GM19438 (cell line): ENCODE measurements at regions not wholly inside any gene's neighbourhood (a gene's known extent, or its start where the extent isn't known, plus 50 kb on each side); places are given as distances from the start of the nearest gene placed in this dataset.

Experiments used
- ATAC-seq: cut with Tn5 transposase; IDR thresholded peaks from one replicate; pipeline ENCODE4 v1.9.1; 2021; ENCODE audit warnings: low read depth; ENCODE audit not compliant: unreplicated experiment

DNA sequence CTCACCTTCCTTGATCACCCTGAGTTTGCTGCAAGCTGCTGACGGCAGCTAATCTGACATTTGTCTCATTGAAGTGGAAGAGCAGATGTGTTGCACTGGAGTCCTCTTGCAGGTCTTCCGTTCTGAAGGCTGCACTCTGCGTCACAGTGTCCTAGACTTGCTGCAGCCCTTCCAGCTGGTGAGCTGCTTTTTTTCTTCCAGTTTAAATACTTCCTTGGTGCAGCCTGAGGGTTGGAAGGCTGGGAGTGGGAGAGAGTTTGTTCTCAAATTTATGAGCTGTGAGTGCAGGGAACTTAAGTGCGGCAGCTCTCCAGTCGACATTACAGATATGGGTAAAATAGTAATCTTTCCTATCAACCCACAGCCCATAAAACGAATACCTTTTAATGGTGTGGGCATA lies 303.6 kb upstream of the FAT1 start:
- no peak for ATAC-seq

DNA sequence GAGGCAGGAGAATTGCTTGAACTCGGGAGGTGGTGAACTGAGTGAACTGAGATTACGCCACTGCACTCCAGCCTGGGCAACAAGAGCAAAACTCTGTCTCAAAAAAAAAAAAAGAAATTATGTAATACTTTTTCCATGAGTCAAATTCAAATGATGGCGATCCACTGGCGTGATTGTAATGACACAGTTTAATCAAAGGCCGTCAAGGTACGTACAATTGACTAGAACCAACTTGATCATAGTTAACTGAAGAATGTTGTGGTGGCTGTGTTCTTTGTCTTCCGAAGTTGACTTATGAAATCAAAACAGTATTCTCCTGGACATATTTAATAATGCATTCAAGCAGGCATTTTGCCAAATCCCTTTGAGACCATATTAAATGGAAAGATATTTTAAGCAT lies 318.6 kb upstream of the FAT1 start:
- no peak for ATAC-seq

DNA sequence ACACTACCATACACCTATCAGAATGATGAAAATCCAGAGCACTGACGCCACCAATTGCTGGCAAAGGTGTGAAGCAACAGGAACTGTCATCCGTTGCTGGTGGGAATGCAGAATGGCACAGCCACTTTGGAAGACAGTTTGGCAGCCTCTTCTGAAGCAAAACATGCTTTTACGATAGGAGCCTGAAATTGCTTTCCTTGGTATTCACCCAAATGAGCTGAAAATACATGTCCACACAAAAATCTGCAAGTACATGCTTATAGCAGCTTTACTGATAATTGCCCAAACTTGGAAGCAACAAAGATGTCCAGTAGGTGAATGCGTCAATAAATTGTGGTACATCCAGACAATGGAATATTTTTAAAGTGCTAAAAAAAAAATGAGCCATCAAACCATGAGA lies 322.8 kb upstream of the FAT1 start:
- ATAC-seq = no peak

DNA sequence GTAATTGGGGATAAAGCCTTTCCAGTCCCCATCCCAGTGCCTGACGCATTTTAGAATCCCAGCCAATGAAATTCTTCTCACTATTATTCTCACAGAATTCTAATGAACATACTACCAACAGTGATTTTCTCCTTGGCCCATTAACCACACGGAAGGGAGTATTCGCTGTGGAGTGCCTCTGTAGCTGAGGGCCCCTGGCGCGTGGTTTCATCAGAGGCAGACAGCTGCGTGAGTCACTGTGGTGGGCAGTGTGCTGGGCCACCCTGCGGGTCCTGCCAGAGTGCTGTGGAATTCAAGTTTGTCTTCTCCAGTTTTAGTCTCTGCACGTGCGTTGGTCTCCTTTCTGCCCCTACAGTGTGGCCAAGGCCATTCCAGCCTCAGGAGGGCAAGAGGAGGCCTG lies 335.4 kb upstream of the FAT1 start:
- ATAC-seq = no peak

DNA sequence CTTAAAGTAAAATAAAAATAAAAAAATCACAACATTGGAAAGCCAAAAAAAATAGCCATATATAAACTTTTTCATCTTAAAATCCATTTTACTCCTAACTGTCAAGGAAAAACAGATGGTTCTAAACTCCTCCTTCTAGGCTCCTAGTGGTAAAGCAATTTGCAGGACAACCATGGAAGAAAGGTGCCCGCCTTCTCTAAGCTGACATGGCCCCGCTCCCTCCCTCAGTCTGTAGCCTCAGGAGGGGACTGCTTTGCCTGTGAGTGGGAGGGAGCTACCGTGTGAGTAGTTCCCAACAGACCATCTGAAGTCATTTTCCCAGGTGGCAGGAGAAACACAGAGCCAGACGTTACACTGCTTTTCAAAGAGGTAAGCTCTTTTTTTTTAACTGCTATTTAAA lies 336.2 kb upstream of the FAT1 start:
- no peak for ATAC-seq

DNA sequence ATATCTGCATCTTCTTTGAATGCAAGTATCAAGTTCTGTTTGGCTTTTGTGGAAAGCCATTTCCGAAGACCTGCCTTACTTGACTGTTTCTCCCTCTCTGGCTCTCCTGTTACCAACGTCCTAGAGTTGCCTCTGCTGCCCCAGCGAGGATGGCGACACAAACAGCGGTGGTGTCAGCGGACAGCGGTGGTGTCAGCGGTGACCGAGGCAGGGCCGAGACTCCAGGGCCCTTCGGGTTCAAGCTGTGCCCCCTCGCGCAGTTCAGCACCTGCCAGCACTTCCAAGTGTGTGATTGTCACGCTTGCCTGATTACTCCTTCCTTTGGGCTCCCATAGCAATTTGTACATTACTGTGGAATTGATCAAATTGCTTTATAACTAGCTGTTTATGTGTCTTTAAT lies 336.9 kb upstream of the FAT1 start:
- no peak for ATAC-seq

DNA sequence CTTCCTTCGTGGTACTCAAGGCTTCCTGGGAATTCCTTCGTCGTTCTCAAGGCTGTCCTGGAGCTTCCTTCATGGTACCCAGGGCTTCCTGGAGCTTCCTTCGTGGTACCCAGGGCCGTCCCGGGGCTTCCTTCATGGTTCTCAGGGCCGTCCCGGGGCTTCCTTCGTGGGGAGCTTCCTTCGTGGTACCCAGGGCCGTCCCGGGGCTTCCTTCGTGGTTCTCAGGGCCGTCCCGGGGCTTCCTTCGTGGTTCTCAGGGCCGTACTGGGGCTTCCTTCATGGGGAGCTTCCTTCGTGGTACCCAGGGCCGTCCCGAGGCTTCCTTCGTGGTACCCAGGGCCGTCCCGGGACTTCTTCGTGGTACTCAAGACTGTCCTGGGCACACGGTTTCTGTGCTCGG lies 339.6 kb upstream of the FAT1 start:
- no peak for ATAC-seq

DNA sequence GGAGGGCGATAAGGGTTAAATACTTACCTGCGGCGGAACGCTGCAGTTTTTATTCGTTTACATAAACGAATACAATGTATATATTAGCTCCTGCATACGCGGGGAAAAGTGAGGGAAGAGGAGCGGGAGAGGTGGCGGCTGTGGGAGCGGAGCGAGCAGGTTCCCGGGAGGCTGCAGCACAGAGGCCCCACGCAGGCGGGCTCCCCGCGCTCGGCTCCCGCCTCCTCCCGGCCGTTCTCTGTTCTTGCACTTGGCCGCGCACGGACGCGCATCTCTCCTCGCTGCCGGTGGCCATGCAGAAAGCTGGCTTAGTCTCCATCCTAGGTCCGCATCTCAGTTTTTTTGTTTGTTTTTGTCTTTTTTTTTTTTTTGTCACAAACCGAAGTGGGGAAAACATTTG lies 340.4 kb upstream of the FAT1 start:
- ATAC-seq = no peak

DNA sequence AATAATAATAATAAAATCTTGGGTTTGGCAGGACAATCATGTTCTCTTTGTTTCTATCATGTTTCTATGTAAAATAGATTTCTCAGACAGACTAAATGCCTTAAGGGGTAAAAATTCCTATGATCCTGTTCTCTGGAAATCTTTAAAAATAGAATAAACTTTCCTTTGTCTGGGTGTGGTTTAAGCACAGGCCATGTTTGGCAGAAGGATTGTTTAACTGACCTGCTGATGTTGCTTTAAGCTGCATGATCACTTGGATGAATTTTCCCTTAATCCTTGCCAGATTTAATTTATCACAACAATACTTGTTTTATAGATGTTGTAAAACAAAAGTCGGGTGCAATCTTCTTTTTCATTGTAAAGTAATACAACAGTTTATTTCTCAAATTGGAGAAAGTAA lies 341.7 kb upstream of the FAT1 start:
- no peak for ATAC-seq

DNA sequence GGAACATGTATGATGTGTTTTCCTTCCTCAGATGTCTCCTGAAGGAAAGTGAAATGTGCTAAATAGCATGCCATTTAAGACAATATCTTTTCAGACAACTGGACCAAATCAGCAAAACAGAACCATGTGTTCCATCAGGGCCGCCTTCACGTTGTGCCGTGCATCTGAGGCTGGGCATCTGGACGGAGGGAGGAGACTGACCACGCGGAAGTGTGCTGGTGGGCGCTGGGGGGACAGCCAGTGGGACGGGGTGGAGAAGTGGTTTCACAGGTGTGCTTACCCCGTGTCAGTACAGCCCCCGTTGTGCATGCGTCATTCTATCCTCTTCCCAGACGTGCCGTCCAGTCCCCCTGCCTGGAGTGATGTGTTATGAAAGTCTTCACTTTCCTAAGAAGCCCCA lies 342.1 kb upstream of the FAT1 start:
- no peak for ATAC-seq

DNA sequence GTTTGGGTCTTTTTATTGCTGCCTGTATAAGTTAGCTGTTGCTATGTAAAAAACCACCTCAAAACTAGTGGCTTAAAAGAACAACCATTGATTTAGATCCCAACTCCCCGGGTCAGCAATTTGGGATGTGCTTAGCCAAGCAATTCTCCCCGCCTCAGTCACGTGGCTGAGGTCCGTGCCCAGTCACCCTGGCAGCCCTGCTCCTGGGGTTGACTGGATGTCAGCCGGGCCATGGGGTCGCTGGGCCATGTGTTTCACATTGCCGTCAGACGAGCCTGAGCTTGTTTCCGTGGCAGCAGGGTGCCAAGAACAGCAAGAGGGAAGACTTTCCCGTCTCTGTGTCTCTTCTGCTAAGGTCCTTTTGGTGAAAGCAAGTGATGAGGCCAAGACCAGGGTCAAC lies 345.7 kb upstream of the FAT1 start:
- ATAC-seq = no peak

DNA sequence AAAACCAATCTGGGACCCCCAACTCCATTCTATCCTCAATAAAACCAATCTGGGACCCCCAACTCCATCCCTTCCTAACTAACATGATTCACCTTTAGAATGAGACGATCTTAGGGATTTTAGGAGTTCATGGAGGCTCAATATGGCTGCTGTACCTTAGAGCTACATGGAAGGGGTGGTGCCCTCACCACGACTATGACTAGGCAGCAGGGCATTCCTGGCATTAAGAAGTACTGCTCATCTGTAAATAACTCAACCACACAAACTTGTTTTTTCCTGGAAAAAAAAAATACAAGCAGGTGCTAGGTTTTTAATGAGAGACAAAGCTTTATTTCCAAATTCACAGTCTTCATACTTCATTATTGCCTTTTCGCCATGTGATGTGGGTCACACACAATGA lies 346.5 kb upstream of the FAT1 start:
- no peak for ATAC-seq

DNA sequence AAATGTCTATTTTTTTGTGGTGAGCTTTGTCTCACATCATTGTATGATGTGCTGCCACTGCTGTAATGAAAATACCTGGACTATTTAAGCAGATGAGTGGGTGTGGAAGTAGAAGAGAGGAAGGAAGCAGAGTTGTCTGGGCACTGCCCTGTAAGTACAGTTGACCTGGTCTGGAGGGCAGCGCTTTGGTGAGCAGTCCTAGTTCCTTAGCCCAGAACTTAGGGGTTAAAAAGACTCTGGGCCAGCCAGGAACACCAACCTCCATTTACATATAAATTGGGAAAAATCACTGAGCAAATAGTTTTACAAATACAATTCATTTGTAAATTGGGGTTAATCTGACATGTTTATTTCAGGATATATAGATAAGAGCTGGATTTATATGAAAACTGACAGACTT lies 347.1 kb upstream of the FAT1 start:
- ATAC-seq = no peak

DNA sequence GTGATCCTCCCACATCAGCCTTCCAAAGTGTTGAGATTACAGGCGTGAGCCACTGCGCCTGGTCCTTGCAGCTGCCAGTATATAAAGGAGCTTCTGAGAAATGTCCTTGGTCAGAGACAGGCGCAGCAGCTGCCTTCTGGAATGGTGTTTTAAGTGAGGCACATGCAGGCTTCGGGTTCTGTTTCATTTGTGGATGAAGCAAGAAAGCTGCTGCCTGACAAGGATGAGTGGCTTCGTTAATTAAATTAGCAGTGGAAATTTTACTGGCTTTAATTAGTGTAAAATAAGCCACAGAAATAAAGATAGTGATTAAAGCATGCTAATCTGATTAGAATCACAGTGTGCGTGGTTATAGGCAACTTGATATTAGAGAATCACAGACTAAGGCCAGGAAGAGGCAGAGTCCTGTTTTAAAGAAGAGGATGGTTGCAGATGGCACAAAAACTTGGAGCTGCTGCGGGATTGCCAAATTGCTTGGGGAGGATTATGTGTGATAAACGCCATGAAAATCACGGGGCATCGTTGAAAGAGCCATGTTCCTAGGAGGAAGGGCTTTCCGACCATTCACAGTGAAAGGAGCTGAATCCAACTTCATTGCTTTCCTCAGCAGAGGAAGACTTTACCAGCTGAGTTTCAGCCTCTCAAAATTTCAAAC lies 348.4 kb upstream of the FAT1 start:
- ATAC-seq = no peak

DNA sequence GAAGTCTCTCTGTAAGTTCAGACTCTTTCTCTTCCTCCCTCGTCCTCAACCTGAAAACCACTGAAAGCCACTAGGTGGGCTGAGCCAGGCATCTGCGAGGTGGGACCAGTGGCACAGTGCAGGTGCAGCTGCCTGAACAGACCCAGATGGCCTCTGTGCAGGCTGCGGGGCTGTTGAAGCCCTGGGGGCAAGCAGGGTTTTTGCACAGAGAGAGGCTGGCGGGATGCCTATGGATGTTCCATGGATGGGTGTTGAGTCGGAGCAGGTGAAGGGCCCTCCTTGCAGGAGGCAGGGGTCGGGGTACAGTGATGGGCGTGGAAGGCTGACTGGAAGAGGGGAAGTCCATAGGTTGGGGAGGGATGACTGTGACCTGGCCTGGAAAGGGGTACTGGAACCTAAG lies 350.2 kb upstream of the FAT1 start:
- ATAC-seq = no peak

DNA sequence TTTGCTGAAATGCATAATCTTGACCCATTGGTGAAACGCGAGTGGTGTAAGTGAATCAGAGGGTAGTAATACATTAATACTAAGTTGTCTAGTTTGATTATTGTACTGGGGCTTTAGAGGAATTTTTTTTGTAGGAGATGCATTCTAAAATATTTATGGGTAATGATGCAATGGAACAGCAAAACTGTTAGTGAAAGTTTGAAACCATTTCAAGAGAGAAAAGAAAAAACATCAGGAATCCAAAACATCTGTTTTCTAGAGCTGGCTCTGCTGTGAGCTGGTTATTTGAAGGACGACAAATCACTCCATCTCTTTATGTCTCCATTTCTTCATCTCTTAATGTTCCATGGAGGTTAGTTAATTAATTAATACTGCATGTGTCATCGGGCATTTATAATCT lies 351.9 kb upstream of the FAT1 start:
- no peak for ATAC-seq

DNA sequence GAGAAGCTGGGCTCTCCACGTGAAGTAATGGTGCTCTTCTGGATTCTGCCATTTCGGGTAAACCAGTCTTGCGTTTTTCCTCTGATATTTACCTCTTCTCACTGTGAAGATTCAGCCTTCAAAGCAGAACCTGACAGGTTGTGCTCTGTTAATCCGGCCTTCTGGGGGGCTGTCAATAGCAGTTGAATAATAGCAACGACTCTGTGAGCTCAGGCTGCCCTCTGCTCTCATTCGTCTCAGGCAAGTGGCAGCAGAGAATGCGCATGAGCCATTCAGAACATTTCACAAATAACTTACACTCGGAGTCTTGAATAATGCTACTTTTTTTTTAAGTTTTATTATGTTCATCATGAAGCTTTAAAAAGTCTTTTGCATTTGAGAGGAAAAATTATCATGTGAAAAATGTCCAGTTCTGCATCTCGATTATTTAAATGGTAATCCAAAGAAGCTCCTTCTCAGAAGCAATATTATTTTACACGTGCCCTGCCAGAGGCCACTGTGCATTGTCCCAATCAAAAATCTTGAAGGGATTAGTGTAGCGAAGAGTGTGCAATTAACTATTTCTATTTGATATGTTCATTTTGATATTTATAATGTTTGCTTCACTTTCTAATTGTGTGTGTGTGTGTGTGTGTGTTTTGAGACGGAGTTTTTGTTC lies 354.2 kb upstream of the FAT1 start:
- ATAC-seq = no peak

DNA sequence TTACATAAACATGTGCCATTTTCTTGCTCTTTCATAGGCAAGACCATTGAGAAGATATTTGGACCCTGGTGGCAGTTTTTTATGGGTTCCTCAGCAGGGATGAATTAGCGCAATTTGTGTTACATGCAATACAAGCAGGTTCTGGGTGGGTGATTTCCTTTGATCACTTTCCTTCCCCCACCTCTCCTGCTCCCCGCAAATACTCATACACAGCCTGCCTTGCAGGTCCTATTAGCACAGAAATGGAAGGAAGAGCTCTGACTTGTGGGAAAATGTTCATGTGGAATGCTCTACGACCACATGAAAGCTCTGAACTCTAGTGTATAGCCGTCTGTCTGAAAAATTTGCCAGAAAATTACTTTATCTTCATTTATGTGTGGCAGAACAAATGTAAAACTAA lies 361.0 kb upstream of the FAT1 start:
- ATAC-seq = no peak

DNA sequence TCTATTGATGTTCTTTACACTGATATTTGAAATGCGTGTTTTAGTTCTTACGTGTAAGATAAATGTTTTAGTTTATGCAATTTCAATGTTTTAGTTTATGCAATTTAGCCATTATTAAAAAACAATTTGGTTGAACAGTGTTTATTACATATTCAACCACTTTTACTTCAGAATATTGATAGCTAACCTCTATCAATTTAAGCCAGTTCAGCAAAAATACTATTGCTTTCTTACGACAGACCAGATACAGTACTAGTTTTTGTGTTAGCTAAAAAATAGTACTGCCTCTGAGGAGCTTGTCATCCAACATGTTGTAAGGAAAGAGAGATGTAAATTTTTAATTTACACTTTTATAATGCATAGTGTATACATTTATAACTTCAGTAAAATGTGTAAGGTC lies 361.7 kb upstream of the FAT1 start:
- no peak for ATAC-seq

DNA sequence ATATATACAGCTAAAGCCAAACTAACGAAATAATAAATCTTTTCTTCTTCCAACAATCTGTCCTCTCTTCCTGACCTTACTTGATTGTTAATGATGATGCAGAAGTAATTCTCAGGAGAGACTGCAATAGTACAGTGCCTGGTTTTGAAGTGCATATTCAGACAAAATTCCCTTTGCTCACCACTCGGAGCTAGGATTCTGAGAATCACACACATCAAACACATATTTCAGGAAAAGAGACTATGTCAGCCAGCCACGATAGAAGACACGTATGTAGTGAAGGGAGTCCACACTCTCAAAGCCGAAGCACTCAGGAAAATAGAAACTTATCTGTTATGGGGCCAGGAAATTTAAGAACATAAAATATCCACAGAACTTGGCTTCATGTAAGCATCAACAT lies 362.5 kb upstream of the FAT1 start:
- ATAC-seq = no peak

DNA sequence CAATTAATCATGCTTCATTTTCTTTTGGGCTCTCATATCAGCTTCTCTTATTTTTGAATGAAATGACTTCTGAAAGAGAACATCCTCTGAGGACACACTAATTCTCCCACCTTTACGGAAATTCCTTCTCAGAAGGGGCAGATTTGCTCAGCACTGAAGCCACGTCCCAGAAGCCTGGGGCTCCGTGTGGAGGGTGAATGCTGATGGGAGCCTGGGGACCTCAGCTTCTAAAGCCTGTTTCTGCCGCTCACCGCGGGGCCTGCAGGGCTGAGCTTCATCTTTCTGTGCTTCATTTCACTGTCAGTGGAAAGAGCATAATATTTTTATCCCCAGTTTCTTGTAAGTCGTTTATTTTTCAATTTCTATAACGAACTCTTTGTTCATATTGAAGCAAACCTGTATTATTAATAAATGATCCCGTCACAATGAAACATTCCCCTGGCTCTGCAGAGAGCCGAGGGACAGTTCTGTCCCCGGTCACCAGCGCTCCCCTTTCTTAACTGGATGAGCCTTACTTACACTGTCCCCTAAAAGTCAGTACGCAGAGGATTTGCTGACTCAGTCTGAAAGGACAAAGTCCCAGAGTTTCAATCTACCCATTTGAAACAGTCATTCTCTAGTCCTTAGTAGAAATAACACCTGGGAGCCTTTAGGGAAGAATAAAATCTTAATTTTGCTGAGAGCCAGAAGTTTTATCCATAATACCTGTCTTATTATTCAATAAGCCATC lies 364.6 kb upstream of the FAT1 start:
- no peak for ATAC-seq

DNA sequence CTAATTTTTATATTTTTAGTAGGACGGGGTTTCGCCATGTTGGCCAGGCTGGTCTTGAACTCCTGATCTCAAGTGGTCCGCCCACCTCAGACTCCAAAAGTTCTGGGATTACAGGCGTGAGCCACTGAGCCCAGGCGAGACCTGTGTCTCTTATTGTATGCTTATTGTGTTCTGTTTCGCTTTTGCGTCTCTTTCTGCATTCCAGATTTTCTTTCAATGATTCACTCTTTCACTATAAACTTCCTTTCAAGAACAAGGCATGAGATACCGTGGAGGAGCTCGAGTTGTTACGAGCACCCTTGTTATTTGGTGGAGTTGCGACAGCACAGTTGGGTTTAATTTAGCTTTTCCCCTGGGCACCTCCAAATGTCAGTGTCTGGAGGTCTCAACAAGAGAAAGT lies 366.7 kb upstream of the FAT1 start:
- no peak for ATAC-seq
